Sigmoid colon (tissue), 4 donors: ENCODE measurements at regions not wholly inside any gene's neighbourhood (a gene's known extent, or its start where the extent isn't known, plus 50 kb on each side); places are given as distances from the start of the nearest gene placed in this dataset.

ENCODE experiments used
- POLR2A ChIP-seq, 2 donors: fragments of 450-650 bp; IDR thresholded peaks; one replicate each; pipeline ENCODE4 v1.6.1; 2016; ENCODE audit warnings: antibody characterized with exemption in 2 of 2, mild to moderate bottlenecking in 2 of 2, moderate library complexity in 2 of 2
- POLR2AphosphoS5 ChIP-seq, 4 donors: sonication (generic); formaldehyde crosslinking; IDR thresholded peaks; one replicate each; pipeline ENCODE4 v1.6.1; 2017; ENCODE audit warnings: antibody characterized with exemption in 4 of 4
- TF ChIP-seq, protein P1 (sequence below), 4 experiments: fragments of 450-650 bp in 3 of 4; fragments of 200-600 bp in 1 of 4; IDR thresholded peaks; one replicate each; pipeline ENCODE4 v1.5.1; 2016 to 2019; ENCODE audit warnings: antibody characterized with exemption in 4 of 4, mild to moderate bottlenecking in 3 of 4, moderate library complexity in 2 of 4

DNA sequence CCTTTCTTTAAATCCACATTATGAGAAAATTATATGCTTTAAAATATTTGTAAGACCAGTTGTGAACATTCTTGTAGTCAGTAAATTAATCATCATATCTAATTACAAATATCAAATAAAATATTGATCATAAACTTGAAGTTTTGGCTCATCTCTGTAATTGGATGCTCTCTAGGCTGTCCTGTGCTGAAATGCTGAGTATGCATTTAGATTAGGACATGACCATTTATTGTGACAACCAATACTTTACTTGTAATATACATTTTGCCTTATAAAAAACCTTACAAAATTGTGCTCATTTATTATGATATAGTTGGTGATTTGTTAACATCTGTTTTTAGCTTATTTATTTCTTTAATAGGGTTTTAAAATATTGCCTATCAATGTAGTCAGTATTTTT, 116.1 kb upstream of the DOCK10 start:
- TF ChIP-seq, protein P1, sequence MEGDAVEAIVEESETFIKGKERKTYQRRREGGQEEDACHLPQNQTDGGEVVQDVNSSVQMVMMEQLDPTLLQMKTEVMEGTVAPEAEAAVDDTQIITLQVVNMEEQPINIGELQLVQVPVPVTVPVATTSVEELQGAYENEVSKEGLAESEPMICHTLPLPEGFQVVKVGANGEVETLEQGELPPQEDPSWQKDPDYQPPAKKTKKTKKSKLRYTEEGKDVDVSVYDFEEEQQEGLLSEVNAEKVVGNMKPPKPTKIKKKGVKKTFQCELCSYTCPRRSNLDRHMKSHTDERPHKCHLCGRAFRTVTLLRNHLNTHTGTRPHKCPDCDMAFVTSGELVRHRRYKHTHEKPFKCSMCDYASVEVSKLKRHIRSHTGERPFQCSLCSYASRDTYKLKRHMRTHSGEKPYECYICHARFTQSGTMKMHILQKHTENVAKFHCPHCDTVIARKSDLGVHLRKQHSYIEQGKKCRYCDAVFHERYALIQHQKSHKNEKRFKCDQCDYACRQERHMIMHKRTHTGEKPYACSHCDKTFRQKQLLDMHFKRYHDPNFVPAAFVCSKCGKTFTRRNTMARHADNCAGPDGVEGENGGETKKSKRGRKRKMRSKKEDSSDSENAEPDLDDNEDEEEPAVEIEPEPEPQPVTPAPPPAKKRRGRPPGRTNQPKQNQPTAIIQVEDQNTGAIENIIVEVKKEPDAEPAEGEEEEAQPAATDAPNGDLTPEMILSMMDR (IDR thresholded peaks at IDR 0.05), result no peak
- TF ChIP-seq POLR2A (IDR thresholded peaks at IDR 0.05) (no peak), POLR2AphosphoS5 (IDR thresholded peaks at IDR 0.05) (no peak)
